H1 (cell line): ENCODE measurements at regions not wholly inside any gene's neighbourhood (a gene's known extent, or its start where the extent isn't known, plus 50 kb on each side); places are given as distances from the start of the nearest gene placed in this dataset.

Source experiments
- CTCF ChIA-PET: fragments of 300-600 bp; sonication (Branson Sonifier 250); formaldehyde crosslinking; loops from one replicate; lab custom pipeline; 2021; ENCODE audit not compliant: partially characterized antibody; lab: Charles Lee
- POLR2A ChIA-PET: fragments of 300-600 bp; sonication (Branson Sonifier 250); formaldehyde crosslinking; loops from one replicate; lab custom pipeline; 2021; ENCODE audit warnings: inconsistent platforms; ENCODE audit not compliant: partially characterized antibody; lab: Charles Lee
- DNase-seq, 2 experiments: peaks; one replicate each; pipeline versions ENCODE4 v3.0.0 to v3.0.0-alpha.2; 2010 to 2022; ENCODE audit warnings: low spot score in 2 of 2, low read depth in 1 of 2, mixed read lengths in 1 of 2
- FAIRE-seq: peaks from 2 replicates; lab custom pipeline; 2011; peaks lifted over from hg19 to GRCh38; lab: Jason Lieb, UNC
- H2AFZ ChIP-seq: 2 replicates; pipeline ENCODE4 v1.8.1; 2012; ENCODE audit warnings: low read length, inconsistent platforms
- H2AK5ac ChIP-seq: 2 replicates; pipeline ENCODE4 v1.6.1; 2013; ENCODE audit warnings: low read depth, low read length
- H2BK120ac ChIP-seq: replicated peaks from 2 replicates; pipeline ENCODE3; 2013; ENCODE audit warnings: low read depth, low read length, inconsistent platforms
- H2BK12ac ChIP-seq: 2 replicates; pipeline ENCODE4 v1.6.1; 2013; ENCODE audit warnings: low read depth, low read length
- H2BK15ac ChIP-seq: 2 replicates; pipeline ENCODE4 v1.6.1; 2013; ENCODE audit warnings: low read length
- H2BK20ac ChIP-seq: 2 replicates; pipeline ENCODE4 v1.6.1; 2013; ENCODE audit warnings: low read length
- H2BK5ac ChIP-seq: 2 replicates; pipeline ENCODE4 v1.6.1; 2013; ENCODE audit warnings: low read depth, low read length
- H3K14ac ChIP-seq: 2 replicates; pipeline ENCODE4 v1.6.1; 2013; ENCODE audit warnings: inconsistent platforms; ENCODE audit not compliant: insufficient read length
- H3K18ac ChIP-seq: 2 replicates; pipeline ENCODE4 v1.6.1; 2013; ENCODE audit warnings: low read length; ENCODE audit errors: extremely low read depth
- H3K23ac ChIP-seq: 2 replicates; pipeline ENCODE4 v1.6.1; 2013; ENCODE audit warnings: inconsistent platforms; ENCODE audit not compliant: insufficient read length
- H3K23me2 ChIP-seq: 2 replicates; pipeline ENCODE4 v1.6.1; 2013; ENCODE audit warnings: low read depth, low read length
- H3K27ac ChIP-seq: 2 replicates; pipeline ENCODE4 v1.6.1; 2011; ENCODE audit warnings: low read depth, low read length, inconsistent platforms
- H3K27me3 ChIP-seq, 4 experiments: replicated peaks in 1 of 4; 1 replicate in 1 of 4; 2 replicates in 3 of 4; pipeline versions ENCODE4 v1.6.1 to v1.8.1; 2011 to 2013; ENCODE audit warnings: low read length in 3 of 4, mild to moderate bottlenecking in 3 of 4, inconsistent platforms in 2 of 4, mixed read lengths in 2 of 4, moderate library complexity in 1 of 4; ENCODE audit not compliant: control insufficient read depth in 3 of 4, insufficient read depth in 3 of 4; ENCODE audit errors: extremely low read depth in 1 of 4
- H3K36me3 ChIP-seq, 4 experiments: 2 replicates each; pipeline versions ENCODE4 v1.6.1 to v1.8.1; 2011 to 2013; ENCODE audit warnings: mild to moderate bottlenecking in 4 of 4, low read length in 3 of 4, moderate library complexity in 2 of 4, control low read depth in 1 of 4, inconsistent platforms in 1 of 4; ENCODE audit not compliant: insufficient read depth in 4 of 4, control insufficient read depth in 2 of 4
- H3K4ac ChIP-seq: replicated peaks from 2 replicates; pipeline ENCODE3; 2013; ENCODE audit warnings: low read length, low read depth, mixed read lengths, inconsistent platforms; ENCODE audit not compliant: insufficient read length
- H3K4me1 ChIP-seq, 4 experiments: replicated peaks in 1 of 4; 1 replicate in 1 of 4; 2 replicates in 3 of 4; pipeline versions ENCODE4 v1.6.1 to v1.8.1; 2011 to 2013; ENCODE audit warnings: low read length in 3 of 4, inconsistent platforms in 2 of 4, mixed read lengths in 1 of 4; ENCODE audit not compliant: insufficient read depth in 4 of 4, control insufficient read depth in 3 of 4
- H3K4me2 ChIP-seq, 2 experiments: 2 replicates each; pipeline versions ENCODE4 v1.6.1 to v1.8.1; 2011 to 2013; ENCODE audit warnings: low read depth in 2 of 2, low read length in 2 of 2, control low read depth in 1 of 2, inconsistent platforms in 1 of 2, mild to moderate bottlenecking in 1 of 2; ENCODE audit not compliant: insufficient read depth in 1 of 2
- H3K4me3 ChIP-seq, 4 experiments: fragments of 200-600, 300-600 bp in 1 of 4; sonication (generic), shearing (Covaris generic), sonication (Bioruptor Twin) in 1 of 4; 2 replicates each; pipeline versions ENCODE4 v1.5.1 to v1.8.1; 2011 to 2016; ENCODE audit warnings: low read length in 4 of 4, low read depth in 3 of 4, control low read depth in 2 of 4, inconsistent platforms in 2 of 4, mild to moderate bottlenecking in 2 of 4, mixed read lengths in 1 of 4, moderate library complexity in 1 of 4; ENCODE audit not compliant: insufficient read depth in 2 of 4; ENCODE audit errors: extremely low read depth in 1 of 4
- H3K56ac ChIP-seq: replicated peaks from 2 replicates; pipeline ENCODE3; 2013; ENCODE audit warnings: low read depth, mild to moderate bottlenecking, mixed read lengths, low read length, inconsistent platforms; ENCODE audit not compliant: insufficient read length
- H3K79me1 ChIP-seq: 2 replicates; pipeline ENCODE4 v1.6.1; 2013; ENCODE audit warnings: low read depth, low read length, control low read depth
- H3K79me2 ChIP-seq, 2 experiments: 2 replicates each; pipeline versions ENCODE4 v1.6.1 to v1.8.1; 2012 to 2013; ENCODE audit warnings: low read length in 2 of 2, mild to moderate bottlenecking in 2 of 2, inconsistent platforms in 1 of 2; ENCODE audit not compliant: insufficient read depth in 2 of 2, control insufficient read depth in 1 of 2
- H3K9ac ChIP-seq, 4 experiments: replicated peaks in 1 of 4; 1 replicate in 1 of 4; 2 replicates in 3 of 4; pipeline versions ENCODE4 v1.6.1 to v1.8.1; 2011 to 2013; ENCODE audit warnings: low read depth in 3 of 4, low read length in 3 of 4, control low read depth in 2 of 4, mild to moderate bottlenecking in 2 of 4, moderate library complexity in 2 of 4, inconsistent platforms in 1 of 4; ENCODE audit errors: extremely low read depth in 1 of 4
- H3K9me3 ChIP-seq, 2 experiments: 2 replicates each; pipeline versions ENCODE4 v1.6.1 to v1.8.1; 2012 to 2013; ENCODE audit warnings: mild to moderate bottlenecking in 2 of 2, moderate library complexity in 2 of 2, control low read depth in 1 of 2, inconsistent platforms in 1 of 2, low read depth in 1 of 2, low read length in 1 of 2, mixed read lengths in 1 of 2; ENCODE audit not compliant: insufficient read depth in 2 of 2
- H4K20me1 ChIP-seq, 2 experiments: replicated peaks in 1 of 2; 2 replicates each; pipeline versions ENCODE3 to v1.8.1; 2011 to 2013; ENCODE audit warnings: inconsistent platforms in 2 of 2, low read length in 2 of 2, mild to moderate bottlenecking in 1 of 2; ENCODE audit not compliant: insufficient read depth in 2 of 2, control insufficient read depth in 1 of 2
- H4K5ac ChIP-seq: 2 replicates; pipeline ENCODE4 v1.6.1; 2013; ENCODE audit warnings: low read length, low read depth, mixed read lengths, inconsistent platforms; ENCODE audit not compliant: insufficient read length
- H4K8ac ChIP-seq: 2 replicates; pipeline ENCODE4 v1.8.0; 2013; ENCODE audit warnings: mild to moderate bottlenecking, moderate library complexity, low read length, inconsistent platforms; ENCODE audit not compliant: insufficient read depth; ENCODE audit errors: extremely low read depth
- H4K91ac ChIP-seq: replicated peaks from 2 replicates; pipeline ENCODE3; 2013; ENCODE audit warnings: low read length, mixed read lengths, inconsistent platforms; ENCODE audit not compliant: insufficient read length
- JUN ChIP-seq: IDR thresholded peaks from 2 replicates; pipeline ENCODE4 v1.6.1; 2011; ENCODE audit warnings: low read depth, mild to moderate bottlenecking, improper control_type of control experiment, low read length
- KDM4A ChIP-seq: IDR thresholded peaks from one replicate; pipeline ENCODE4 v1.7.1; 2012; ENCODE audit warnings: low read depth, mild to moderate bottlenecking, moderate library complexity, low read length, inconsistent platforms; ENCODE audit not compliant: severe bottlenecking
- WGBS, 2 experiments: shearing (Covaris generic) in 1 of 2; methylation state at CpG; one replicate each; pipeline versions ENCODE4 v1.1.6 to v1.1.7; 2013 to 2015; ENCODE audit warnings: low lambda C conversion rate in 2 of 2, mixed read lengths in 2 of 2, inconsistent platforms in 1 of 2, low coverage in 1 of 2, missing lambda C conversion rate in 1 of 2; ENCODE audit not compliant: insufficient replicate concordance in 2 of 2, insufficient coverage in 1 of 2, insufficient read length in 1 of 2; ENCODE audit errors: extremely low coverage in 1 of 2, missing lambda C conversion rate in 1 of 2; 5-methylcytosine and 5-hydroxymethylcytosine counted together
- TF ChIP-seq, protein P1 (sequence below): IDR thresholded peaks from 2 replicates; pipeline ENCODE4 v1.6.1; 2011; ENCODE audit warnings: low read depth, mild to moderate bottlenecking, low read length; ENCODE audit not compliant: insufficient read depth

DNA sequence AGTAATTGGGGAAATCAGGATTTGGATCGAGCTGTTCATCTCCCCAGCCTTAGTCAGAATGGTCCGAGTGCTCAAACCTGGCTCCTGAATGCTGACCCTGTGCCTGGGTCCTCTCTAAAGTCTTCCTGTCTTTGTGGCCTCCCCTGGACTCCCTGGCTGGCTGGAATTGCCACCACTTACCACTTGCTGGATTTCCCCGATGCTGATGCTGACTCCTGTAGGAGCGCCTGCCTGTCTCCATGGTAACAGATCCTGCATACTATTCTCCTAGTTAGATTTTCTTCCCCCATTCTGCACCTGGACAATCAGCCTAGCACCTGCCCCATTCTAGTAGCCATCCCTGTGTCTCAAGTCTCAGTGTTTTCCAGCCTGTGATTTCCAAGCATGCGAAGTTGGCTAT lies 382.2 kb upstream of the ESRRG start:
- H2BK5ac ChIP-seq = no peak overlapping the region
- H3K79me2 ChIP-seq = no peaks in the 10 kb centered on the region
- CTCF ChIA-PET = no interaction called here
- H3K18ac ChIP-seq = no peak overlapping the region
- H4K20me1 ChIP-seq = no peaks in the 10 kb centered on the region
- no peaks in the 10 kb centered on the region for H3K36me3 ChIP-seq
- no peak overlapping the region for H3K27ac ChIP-seq
- no peak overlapping the region for H3K4me2 ChIP-seq
- H4K91ac ChIP-seq = no peak overlapping the region
- H2BK12ac ChIP-seq = no peak overlapping the region
- H3K23ac ChIP-seq = no peak overlapping the region
- H3K9ac ChIP-seq = no peak overlapping the region
- H4K5ac ChIP-seq = no peak overlapping the region
- H3K56ac ChIP-seq = no peak overlapping the region
- H3K9me3 ChIP-seq = no peaks in the 10 kb centered on the region
- no peak overlapping the region for H3K4me3 ChIP-seq
- H3K23me2 ChIP-seq = no peaks in the 10 kb centered on the region
- TF ChIP-seq, protein P1, sequence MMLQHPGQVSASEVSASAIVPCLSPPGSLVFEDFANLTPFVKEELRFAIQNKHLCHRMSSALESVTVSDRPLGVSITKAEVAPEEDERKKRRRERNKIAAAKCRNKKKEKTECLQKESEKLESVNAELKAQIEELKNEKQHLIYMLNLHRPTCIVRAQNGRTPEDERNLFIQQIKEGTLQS = no peak
- TF ChIP-seq KDM4A (no peak), JUN (no peak)
- H2AFZ ChIP-seq = no peak overlapping the region
- no peak overlapping the region for H3K14ac ChIP-seq
- POLR2A ChIA-PET = no interaction called here
- H3K79me1 ChIP-seq = no peaks in the 10 kb centered on the region
- no peak overlapping the region for H2BK15ac ChIP-seq
- no peak overlapping the region for H2BK20ac ChIP-seq
- no peak overlapping the region for H3K4ac ChIP-seq
- no peaks in the 10 kb centered on the region for H3K4me1 ChIP-seq
- H2AK5ac ChIP-seq = no peak overlapping the region
- no peak overlapping the region for H2BK120ac ChIP-seq
- H3K27me3 ChIP-seq = no peaks in the 10 kb centered on the region
- no peak overlapping the region for H4K8ac ChIP-seq
- DNase-seq = no peak
- WGBS, 2 experiments = 90% methylated on average over 5 of the region's 5 CpGs; no CpG with 5 or more reads in 1 of the 2 experiments
- FAIRE-seq = no peak
